ENCODE measurements at regions not wholly inside any gene's neighbourhood (a gene's known extent, or its start where the extent isn't known, plus 50 kb on each side); places are given as distances from the start of the nearest gene placed in this dataset.

- no peak for DNase-seq (ENCODE audit: missing footprints)
- intact Hi-C loops (cut with DNase I) = no loop called here
- no peak for ATAC-seq
These were observed 62.0 kb downstream of the HFE start for GRCh38 chr6:26149240-26149639.

GRCh38 chr6:26152226-26153101 is 65.2 kb downstream of the HFE start:
- DNase-seq (ENCODE audit: missing footprints) (no peak), ATAC-seq (no peak)
- intact Hi-C loops (cut with DNase I) = no loop called here

GRCh38 chr6:26155061-26155930 is 68.1 kb downstream of the HFE start:
- ATAC-seq (no peak), DNase-seq (ENCODE audit: missing footprints) (peak; percentile 78)
- intact Hi-C loops (cut with DNase I) = loop anchor here (5.0 kb wide), 2 partner anchors 42 to 977 kb away; a partner anchor contains a TSS

DNA sequence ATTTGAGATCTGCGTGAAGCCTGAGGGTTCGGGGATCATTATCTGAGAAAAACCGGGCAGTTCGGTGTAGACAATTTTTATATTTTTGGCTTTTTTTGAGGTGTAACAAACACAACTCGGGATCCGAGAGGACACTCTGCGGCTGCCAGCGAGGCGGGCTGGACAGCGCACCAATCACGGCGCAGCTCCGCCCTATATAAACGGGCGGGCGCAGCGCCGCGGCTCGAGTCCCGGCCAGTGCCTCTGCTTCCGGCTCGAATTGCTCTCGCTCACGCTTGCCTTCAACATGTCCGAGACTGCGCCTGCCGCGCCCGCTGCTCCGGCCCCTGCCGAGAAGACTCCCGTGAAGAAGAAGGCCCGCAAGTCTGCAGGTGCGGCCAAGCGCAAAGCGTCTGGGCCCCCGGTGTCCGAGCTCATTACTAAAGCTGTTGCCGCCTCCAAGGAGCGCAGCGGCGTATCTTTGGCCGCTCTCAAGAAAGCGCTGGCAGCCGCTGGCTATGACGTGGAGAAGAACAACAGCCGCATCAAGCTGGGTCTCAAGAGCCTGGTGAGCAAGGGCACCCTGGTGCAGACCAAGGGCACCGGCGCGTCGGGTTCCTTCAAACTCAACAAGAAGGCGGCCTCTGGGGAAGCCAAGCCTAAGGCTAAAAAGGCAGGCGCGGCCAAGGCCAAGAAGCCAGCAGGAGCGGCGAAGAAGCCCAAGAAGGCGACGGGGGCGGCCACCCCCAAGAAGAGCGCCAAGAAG is 69.0 kb downstream of the HFE start:
- peak; percentile 96 for DNase-seq (ENCODE audit: missing footprints)
- intact Hi-C loops (cut with DNase I) = loop anchor here (5.0 kb wide), 2 partner anchors 41 to 976 kb away; a partner anchor contains a TSS
- ATAC-seq = peak; percentile 90

- DNase-seq (ENCODE audit: missing footprints) (peak; percentile 77), ATAC-seq (peak; percentile 45)
- intact Hi-C loops (cut with DNase I) = loop anchor here (1.0 to 5.0 kb wide), 4 partner anchors 33 to 975 kb away; a partner anchor contains a TSS
These were observed 69.6 kb downstream of the HFE start for GRCh38 chr6:26156850-26157250.

GRCh38 chr6:26157251-26158075 is 70.2 kb downstream of the HFE start:
- intact Hi-C loops (cut with DNase I) = loop anchor here (1.0 to 5.0 kb wide), 5 partner anchors 15 to 975 kb away; a partner anchor contains a TSS
- DNase-seq (ENCODE audit: missing footprints) (no peak), ATAC-seq (peak; percentile 91)

DNA sequence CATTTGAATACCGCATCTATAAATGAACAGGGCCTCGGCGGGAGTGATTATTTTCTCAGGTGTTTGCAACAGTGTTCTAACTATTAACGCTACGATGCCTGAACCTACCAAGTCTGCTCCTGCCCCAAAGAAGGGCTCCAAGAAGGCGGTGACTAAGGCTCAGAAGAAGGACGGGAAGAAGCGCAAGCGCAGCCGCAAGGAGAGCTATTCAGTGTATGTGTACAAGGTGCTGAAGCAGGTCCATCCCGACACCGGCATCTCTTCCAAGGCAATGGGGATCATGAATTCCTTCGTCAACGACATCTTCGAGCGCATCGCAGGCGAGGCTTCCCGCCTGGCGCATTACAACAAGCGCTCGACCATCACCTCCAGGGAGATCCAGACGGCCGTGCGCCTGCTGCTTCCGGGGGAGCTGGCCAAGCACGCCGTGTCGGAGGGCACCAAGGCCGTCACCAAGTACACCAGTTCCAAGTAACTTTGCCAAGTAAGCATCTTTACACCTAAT is 70.9 kb downstream of the HFE start:
- intact Hi-C loops (cut with DNase I) = loop anchor here (2.0 to 5.0 kb wide), 3 partner anchors 15 to 974 kb away; a partner anchor contains a TSS

GRCh38 chr6:26158581-26159356 is 71.5 kb downstream of the HFE start:
- intact Hi-C loops (cut with DNase I) = loop anchor here (2.0 to 5.0 kb wide), 3 partner anchors 14 to 974 kb away; a partner anchor contains a TSS
- peak; percentile 73 for DNase-seq (ENCODE audit: missing footprints)
- peak; percentile 26 for ATAC-seq

More for the DNA sequence above, 70.9 kb downstream of the HFE start:
- DNase-seq (ENCODE audit: missing footprints) (peak; percentile 85), ATAC-seq (no peak)

- ATAC-seq (no peak), DNase-seq (ENCODE audit: missing footprints) (no peak)
- intact Hi-C loops (cut with DNase I) = loop anchor here (2.0 to 5.0 kb wide), 3 partner anchors 13 to 973 kb away; a partner anchor contains a TSS
These were observed 72.4 kb downstream of the HFE start for GRCh38 chr6:26159357-26160273.

GRCh38 chr6:26161322-26161721 is 74.1 kb downstream of the HFE start:
- no peak for ATAC-seq
- intact Hi-C loops (cut with DNase I) = no loop called here
- no peak for DNase-seq (ENCODE audit: missing footprints)

- intact Hi-C loops (cut with DNase I) = no loop called here
- DNase-seq (ENCODE audit: missing footprints) (no peak), ATAC-seq (no peak)
These were observed 75.2 kb downstream of the HFE start for GRCh38 chr6:26162399-26162798.

- no peak for DNase-seq (ENCODE audit: missing footprints)
- intact Hi-C loops (cut with DNase I) = no loop called here
- no peak for ATAC-seq
These were observed 76.3 kb downstream of the HFE start for GRCh38 chr6:26163427-26164119.

GRCh38 chr6:26164120-26164505 is 76.9 kb downstream of the HFE start:
- no peak for DNase-seq (ENCODE audit: missing footprints)
- intact Hi-C loops (cut with DNase I) = no loop called here
- ATAC-seq = no peak

- DNase-seq (ENCODE audit: missing footprints) = no peak
- ATAC-seq = no peak
- intact Hi-C loops (cut with DNase I) = no loop called here
These were observed 78.1 kb downstream of the HFE start for GRCh38 chr6:26165261-26165790.

DNA sequence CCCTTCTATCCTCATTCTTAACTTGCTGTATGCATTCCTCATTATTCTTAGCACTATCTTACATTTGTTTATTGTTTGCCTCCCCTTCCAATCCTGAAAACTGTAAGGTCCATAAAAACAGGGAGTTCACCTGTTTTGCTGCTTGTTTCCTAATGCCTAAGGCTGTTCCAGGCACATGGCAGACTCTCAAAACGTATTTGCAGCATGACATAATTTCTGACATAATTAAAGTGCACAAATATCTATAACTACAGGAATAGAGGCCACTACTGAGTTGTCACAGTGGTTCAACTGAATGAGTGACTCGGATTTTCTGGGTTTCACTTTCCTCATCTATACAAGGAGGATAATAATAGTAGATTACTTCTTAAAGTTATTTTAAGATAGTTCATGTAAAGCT is 83.0 kb downstream of the HFE start:
- DNase-seq (ENCODE audit: missing footprints) = no peak
- intact Hi-C loops (cut with DNase I) = no loop called here
- ATAC-seq = no peak

All from Right ventricle myocardium inferior (tissue), 1 donor.